ENCODE measurements at regions not wholly inside any gene's neighbourhood (a gene's known extent, or its start where the extent isn't known, plus 50 kb on each side); places are given as distances from the start of the nearest gene placed in this dataset.

DNA sequence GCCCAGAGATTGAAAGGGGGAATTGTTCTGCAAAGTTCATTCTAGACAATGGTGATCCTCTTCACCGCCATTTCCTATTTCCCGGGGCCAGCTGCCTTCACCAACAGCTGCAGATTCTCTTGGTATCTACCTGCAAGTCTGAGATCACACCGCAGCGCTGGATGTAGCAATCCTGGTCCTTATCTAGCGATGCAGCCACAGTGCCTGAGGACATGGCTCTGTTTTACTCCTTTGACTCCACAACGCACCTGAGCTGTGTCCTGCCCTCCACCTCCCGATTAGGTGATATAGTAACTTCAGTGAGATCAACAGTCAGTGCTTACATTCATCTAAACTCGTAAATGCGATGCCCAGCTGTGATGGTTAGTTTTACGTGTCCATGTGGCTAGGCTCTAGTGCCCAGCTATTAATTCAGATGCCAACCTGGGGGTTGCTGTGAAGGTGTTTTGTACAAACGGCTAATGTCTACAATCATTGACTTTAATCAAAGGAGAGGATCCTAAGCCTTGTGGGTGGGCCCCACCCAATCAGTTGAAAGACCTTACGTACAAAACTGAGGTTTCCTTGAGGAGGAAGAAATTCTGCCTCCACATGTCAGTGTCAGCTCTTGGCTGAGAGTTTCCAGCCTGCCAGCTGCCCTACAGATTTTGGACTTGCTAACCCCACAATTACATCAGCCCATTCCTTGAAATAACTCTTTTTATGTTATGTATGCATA lies 189.8 kb downstream of the SH3BP4 start:
- no peak for DNase-seq

DNA sequence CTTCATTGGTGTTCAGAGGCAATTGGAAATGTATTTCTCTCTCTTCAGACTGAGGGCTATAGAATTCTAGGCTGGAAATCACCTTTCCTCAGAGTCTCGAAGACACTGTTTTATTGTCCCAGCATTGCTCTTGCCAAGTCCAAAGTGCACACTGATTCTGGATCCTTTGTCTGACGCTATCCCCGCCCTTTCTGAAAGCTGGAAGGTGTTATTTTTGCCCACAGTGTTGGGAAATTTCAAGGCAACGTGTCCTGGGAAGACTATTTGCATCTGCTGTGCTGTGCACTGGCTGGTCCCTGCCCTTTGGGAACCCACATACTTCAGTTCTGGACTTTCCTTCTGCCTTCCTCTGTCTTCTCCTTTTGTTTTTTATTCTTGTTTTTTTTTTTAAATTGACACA lies 190.8 kb downstream of the SH3BP4 start:
- DNase-seq, result no peak

DNA sequence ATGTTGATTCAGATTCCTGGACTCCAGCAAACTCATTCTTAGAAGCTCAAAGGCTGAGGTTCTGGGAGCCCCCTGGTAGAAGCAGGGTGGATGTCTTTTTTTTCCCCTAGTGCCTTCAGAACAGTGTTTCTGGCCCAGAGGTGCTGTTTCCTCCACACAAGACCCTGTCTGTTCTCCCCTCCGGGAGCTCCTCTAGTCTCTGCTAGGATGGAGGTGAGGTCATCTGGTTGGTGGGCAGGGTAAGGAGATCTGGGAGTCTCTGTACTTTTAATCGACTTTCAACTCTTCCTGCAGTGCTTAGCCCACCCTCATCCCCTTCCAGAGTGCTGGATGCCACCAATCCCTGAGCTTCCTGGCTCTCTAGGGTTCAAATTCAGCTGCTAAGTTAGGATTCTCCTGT lies 192.0 kb downstream of the SH3BP4 start:
- no peak for DNase-seq

DNA sequence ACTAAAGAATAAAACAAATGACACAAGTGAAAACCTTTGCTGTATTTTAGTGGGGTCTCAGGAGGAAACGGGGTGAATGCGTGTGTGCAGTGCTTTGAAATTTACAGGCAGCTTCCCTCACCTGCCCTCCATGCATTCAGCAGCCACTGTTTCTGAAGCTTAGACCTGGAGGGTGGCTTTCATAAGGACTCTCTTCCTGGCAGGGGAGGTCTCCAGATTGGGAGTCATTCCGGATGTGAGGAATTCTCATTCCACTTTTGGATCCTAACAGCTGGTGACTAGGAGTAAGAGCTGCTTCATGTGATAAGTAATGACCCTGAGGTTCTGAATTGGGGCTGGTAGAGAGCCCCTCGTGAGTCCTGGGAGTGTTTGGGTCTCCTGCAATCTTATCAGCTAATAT lies 192.5 kb downstream of the SH3BP4 start:
- DNase-seq, result no peak

DNA sequence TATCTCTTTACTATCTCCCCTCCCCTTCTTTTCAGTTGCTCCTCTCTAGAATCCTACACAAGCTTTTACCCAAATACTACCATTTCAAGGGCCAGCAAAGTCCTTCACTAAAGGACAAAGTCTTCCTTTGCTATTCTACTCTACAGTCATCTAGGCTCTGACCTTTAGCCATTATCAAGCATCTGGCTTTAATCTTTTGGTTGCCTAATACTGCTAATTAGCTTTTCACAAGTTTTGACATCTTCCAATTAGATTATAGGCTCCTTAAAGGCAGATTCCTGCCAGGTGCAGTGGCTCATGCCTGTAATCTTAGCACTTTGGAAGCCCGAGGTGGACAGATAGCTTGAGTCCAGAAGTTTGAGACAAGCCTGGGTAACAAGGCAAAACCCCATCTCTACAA lies 194.4 kb downstream of the SH3BP4 start:
- DNase-seq, result no peak

DNA sequence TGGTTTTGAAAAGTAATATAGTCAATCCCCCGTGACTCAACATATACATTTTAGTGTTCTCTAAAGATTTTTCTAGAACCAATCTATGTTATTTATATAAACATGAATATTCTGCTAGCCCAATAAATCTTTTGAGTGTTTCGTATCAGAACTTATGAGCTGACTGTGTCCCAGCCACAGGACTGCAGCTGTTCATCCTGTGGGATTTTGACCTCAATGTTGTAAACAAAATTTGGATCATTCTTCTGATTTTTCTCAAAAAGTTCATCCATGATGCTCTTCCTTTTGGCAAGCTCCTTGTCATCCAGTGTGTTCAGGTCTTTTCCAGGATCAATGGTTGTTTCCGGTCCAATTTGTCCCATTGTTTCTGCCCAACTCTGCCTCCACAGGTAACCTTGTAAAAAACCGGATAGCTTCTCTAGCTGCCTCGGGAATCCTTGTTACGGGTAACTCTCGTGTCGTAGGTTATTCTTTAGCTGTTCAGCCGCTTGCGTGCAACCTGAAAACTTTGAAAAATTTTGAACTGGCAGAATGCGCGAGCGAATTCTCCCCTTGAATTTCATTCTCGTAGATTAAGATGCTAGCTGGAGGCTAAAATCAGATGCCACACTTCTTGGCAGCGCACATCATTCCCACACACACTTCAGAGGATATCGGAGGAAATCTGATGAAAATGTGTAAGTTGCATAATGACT lies 195.2 kb downstream of the SH3BP4 start:
- DNase-seq, result no peak

DNA sequence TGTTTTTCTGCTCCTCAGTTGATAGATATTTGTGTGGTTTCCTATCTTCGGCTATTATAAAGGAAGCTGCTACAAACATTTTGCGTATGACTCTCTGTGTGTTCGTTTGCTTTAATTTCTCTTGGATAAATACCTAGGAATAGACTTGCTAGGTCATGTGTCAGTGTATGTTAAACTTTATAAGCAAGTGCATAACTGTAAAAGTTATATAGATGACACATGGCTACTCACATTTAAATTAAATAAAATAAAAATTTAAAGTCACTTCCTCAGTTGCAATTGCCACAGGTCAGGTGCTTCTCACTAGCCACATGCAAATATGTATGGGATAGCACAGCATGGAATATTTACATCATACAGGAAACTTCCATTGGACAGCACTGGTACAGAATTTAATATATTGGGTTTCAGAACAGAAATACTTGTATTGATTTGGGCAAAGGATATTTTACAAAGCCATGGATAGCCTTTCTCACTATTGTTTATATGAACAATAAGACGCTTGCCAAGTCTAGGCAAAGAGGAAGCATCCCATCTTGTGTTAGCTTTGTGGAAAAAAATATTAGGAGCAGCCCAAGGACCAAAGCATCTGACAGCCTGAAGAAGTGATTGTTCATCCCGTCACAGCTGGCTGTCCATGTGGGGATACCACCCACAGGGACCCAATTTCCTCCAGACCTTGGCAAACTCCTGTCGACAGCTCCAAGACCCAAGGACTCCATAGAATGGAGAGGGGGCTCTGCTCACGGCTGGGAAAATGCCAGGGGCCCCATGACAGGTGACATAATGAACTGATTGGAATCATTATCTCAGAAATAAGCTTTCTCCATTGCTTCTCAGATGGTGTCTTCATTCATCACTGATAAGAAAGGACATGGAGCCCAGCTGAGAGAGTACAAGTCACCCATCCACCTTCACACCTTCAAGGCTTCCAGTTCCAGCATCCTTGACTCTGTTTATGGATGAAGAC lies 196.7 kb downstream of the SH3BP4 start:
- no peak for DNase-seq

DNA sequence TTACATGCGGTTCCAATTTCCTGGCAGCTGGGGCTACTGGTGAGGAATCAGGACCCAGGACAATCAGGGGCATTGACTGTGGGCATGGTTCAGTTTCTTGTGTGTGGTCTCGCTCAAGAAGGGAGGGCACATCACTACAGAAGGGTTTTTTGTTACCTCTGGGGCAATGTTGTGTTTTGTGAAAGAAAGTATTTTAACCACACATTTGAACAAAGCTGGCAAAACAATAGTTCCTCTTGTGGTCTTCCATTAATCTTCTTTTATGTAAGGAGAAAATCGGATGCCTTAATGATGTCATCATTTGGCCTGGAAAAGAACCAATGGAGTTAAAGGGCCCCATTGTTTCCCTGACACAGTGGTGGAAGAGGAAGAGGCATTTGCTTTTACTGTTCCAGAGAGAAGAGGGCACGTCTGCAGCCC lies 197.4 kb downstream of the SH3BP4 start:
- DNase-seq, result no peak

DNA sequence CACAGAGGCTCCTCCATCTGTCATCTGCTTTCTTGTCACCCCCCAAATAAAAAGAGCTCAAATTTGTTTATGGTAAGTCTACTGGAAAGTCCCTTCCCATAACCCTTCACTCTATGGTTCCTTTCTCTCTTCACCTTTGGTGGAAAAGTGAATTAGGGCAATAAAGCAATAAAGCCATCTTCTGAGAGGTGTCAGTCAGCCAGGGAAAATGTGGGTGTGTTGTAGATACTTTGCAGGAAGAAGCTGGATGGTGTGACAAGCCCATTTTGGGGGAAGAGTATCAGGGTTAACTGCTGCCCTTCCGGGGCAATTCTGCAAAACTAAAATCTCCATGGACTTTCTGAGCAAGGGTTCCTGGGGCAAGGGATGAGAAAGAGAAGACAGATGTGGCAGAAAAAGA lies 197.9 kb downstream of the SH3BP4 start:
- DNase-seq, result no peak

DNA sequence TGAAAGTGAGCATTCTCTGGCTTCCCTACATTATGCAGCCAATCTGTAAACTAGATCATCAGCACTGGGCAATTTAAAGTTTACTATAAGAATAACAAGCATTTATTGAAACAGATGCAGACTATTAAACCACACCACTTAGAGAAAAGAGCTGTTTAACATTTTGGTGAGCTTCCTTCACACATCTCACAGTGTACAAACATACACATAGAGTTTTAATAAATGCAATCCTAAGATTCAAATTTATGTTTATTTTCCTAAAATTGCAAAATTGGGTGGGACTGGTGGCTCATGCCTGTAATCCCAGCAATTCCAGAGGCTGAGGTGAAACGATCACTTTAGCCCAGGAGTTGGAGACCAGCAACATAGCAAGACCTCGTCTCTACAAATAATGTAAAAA lies 199.3 kb downstream of the SH3BP4 start:
- no peak for DNase-seq

DNA sequence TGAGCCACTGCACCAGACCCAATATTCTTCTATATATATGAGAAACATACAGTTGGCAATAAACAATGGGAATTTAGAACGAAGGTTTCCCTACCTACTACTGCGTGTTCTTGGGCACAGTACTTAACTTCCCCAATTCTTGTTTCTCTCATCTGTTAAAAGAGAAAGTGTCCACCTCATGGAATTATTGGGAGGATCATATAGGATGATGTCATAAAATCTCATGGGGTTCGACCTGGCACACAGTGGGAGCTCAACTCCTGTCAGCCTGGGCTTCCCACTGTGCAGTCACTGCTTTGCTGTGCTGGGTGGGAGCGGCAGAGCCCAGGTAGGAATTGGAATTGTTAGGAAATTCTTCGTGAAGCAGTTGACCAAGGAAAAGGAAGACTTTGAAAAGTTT lies 203.3 kb downstream of the SH3BP4 start:
- DNase-seq, result no peak

DNA sequence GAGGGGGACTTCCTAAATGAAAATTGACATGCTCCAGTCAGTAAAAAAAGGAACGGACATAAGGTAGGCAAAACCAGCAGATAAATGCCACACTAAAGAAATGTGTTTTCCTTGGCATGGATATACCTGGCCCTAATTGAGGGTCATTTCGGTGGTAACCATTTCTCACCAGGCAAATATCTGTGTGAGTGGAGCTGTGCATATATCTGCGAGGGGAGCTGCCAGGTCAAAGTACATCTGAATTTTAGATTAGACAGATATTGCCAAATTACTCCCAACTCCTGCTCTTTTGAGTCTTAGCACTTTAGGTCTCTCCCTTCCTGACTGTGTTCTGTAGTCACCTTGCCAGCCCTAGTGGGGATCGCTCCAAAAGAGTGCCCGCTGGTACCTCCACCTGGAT lies 204.2 kb downstream of the SH3BP4 start:
- no peak for DNase-seq

DNA sequence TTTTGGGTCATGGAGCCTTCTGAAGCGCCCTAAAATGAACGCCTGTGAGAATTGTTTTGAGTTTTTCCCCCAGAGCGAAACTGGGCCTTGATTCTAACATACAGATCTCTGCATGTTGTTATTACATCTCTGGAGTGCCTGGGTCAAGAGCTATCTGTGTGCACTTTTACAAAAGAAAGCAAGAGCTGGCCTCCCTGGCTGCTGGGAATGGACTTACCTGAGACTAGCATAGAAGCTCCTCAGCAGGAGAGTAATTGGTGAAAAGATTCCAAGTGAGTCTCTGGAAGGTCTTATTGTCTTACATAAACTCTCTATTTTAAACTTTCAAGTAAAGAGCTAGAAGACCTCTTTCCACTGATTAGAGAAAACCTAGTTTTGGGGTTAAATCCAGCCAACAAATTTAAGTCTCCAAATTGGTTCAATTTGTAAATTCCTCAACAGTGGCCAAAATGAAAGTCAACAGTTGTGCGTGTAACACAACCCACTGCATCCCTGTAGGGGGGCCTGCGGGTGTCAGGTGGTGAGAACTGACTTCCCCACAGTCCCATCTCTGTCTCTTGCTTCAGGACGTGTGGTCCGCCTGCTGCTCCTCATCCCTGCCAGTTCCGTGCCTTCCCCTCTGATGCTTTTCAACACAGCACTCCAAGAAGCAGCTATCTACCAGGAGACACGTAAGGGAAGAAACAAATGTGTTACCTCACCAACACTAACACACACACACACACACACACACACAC lies 206.1 kb downstream of the SH3BP4 start:
- DNase-seq, result no peak

DNA sequence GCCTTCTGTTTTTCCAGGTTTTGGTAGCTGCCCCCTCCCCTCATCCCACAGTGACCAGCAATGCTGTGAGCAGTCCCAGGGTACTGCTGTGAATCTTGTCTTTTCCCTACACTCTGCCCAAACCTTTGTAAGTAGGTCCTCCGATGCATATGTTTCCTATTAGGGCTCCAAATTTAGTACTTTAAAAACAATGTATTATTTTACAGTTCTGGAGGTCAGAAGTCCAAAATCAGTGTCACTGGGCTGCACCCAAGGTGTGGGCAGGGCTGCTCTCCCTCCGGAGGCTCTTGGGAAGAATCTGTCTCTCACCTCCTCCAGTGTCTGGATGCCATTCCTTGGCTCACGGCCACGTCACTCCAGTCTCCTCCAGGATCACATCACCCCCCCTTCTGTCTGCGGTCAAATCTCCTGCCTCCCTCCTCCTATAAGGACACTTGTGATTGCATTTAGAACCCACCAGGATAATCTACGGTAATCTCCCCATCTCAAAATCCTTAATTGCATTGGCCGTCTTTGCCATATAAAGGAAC lies 208.5 kb downstream of the SH3BP4 start:
- DNase-seq, result no peak

DNA sequence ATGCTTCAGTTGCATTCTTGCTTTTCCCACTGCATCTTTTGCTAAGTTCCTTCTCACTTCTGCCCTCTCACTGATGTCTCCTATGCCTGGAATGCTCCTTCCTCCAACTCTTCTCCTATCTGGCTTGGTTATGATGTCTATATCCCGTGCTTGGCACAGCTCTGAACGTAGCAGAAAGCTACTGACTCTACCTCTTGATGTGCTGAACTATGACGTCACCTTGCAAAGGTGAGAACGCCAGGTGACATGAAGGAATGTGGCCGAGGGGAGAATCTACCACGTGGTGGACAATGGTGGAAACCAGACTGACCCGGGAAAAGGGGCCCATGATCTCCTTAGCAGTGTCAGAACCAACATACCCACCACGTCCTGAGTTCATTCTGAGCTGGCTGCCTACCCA lies 209.7 kb downstream of the SH3BP4 start:
- DNase-seq, result no peak

DNA sequence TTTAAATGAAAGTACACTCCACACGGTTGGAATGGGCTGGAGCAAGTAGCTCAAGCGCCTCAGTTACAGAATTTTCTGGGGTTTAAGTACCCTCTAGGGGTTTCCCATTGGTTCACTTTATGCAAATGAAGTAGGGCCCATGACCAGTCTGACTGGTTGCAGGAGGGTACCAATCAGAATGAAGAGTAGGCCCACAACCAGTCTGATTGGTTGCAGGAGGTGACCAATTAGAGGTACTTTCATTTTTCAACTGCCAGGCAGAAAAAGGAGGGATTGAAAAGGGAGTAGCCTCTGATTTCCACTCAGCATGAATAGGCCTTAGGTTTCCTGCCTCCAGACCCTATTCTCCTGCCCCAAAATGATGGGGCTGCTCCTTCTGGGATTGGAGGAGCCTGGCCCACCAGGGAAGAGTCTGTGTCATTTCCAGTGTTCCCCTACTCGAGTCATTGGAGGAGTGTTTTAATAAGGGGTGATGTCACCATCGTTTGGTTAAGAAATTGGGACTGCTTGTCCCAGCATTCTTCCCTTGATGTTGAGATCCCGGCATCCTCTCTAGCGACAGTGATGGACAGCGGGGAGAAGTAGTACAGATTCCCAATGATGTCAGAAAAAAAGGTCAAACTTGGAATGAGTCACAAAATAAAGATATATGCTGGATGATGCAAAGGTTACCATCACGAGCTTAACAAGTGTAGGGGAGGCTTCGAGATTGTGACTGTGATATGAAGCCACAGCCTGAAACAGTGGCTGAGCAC lies 210.4 kb downstream of the SH3BP4 start:
- no peak for DNase-seq

DNA sequence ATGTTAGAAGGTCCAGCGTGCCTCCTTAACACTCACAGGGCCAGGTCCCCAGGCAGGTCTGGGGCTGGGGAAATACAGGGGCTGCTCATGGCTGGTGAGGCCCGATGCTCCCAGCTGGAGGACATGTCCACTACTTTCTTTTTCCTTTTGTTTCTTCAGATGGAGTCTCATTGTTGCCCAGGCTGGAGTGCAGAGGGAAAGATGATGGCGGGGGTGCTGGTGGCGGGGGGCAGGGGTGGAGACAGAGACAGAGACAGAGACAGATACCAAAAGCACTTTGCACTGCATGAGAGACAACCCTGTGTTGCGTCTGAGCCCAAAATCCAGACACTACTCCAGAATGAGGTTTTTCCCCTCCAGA lies 211.0 kb downstream of the SH3BP4 start:
- no peak for DNase-seq

DNA sequence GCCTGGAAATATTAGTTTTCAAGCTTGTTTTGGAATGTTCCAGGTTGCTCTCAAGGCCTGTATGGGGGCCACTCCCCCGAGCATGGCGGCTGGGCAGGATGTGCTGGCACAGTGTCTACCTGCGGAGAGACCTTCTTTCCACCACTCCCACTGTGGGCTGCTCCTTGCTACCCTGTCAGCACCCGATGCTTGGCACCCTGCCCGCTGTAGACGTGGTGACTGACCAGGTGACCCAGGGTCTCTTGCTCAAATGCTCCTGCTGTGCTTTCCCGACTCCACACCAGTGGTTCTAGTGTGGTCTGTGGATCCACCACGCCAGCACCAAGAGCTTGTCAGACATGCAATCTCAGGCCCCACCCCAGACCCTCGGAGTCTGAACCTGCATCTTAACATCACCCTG lies 213.3 kb downstream of the SH3BP4 start:
- DNase-seq, result no peak

DNA sequence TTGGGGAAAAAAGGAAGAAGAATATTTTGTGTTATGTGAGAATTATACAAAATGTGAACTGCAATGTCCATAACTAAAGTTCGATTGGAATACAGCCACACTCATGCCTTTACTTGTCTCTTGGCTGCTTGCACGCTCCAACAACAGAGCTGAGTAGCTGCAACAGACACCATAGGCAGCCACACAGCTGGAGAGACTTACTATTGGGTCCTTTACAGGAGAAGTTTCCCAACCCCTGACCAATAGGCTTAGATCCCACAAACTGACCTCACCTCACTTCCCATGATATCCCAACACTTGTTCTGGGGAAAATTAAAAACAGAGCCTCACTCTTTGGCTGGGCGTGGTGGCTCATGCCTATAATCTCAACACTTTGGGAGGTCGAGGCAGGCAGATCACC lies 213.8 kb downstream of the SH3BP4 start:
- DNase-seq, result no peak

DNA sequence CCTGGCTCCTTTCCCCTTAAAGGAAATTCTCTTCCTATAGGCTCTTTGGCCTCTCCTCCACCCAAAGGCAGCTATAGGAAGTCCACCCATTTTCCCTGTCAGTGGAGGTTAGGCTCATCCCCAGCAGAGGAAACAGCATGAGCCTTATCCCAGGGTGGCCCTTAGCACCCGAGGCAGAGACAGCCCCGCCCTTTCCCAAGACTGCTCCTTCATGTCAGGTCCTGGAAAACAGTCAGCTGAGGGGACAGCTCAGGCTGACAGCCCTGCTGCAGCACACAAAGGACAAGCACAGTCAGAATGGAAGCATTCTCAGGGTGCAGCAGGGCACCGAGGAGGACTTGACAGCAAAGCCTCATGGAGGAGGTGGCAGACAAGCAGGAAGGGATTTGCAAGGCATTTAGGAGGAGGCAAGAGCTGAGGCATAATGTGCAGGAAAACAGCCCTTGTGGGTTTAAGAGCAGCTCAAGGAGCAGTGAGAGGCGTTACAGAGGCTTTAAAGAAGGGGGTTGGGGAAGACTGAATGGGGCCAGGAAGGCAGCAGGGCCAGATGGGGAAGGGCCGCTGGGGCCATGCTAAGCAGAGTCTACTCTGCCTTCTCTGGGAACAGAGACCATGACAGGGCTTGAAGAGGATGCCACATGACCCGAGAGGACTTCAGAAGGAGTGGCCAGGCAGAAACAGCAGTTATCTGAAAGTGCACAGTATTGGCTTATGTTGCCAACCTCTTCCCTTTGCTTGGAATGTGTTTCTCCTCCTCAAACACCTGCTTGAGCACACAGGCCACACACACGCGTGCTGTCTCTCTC lies 216.6 kb downstream of the SH3BP4 start:
- DNase-seq, result no peak

Measured in left kidney (tissue), 1 donor.